ENCODE measurements at regions not wholly inside any gene's neighbourhood (a gene's known extent, or its start where the extent isn't known, plus 50 kb on each side); places are given as distances from the start of the nearest gene placed in this dataset.

DNA sequence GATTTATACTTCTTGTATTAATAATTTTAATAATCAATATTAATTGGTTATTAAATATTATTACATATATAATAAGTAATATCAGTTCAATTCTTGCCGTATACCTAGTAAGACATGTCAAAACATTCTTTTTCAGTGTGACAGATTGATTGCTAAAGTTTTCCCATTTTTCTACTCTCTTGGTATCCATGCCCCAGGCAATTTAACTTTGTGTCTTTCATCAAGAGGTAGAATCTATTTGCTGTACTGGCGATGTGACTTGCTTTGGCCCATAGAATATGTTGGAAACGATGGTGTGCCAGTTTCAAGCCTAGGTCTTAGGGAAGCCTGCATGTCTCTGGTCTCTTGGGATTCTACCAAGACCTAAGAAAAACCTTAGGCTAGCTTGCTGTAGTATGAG lies 436.1 kb upstream of the ADAMTS5 start:
- Histone ChIP-seq H3K9me3 (no peaks in the 10 kb centered on the region), H3K4me1 (peaks cover 0 to 19% (median 0%) of the 10 kb centered on the region in 3 donors)

DNA sequence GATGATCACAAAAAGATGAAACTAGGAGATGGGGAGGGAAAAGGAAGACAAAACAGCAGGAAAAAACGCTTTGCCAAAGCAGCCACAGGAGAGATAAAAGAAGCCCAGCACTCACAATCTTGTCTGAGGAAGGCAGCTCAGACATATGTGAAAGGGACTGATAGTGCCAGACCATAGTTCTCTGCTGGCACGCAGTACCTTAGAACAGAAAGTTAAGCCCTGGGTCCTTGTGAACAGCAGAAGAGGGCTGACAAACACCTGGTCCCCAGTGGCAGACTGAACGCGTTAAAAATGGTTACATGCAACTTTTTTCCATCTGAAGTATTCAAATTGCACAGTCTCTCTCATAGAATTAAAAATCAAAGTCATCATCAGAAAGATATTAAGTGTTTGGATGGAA lies 433.2 kb upstream of the ADAMTS5 start:
- no peaks in the 10 kb centered on the region for H3K36me3 ChIP-seq
- H3K4me3 ChIP-seq, result no peak overlapping the region
- ATAC-seq, result no peak
- TF ChIP-seq, protein P1, sequence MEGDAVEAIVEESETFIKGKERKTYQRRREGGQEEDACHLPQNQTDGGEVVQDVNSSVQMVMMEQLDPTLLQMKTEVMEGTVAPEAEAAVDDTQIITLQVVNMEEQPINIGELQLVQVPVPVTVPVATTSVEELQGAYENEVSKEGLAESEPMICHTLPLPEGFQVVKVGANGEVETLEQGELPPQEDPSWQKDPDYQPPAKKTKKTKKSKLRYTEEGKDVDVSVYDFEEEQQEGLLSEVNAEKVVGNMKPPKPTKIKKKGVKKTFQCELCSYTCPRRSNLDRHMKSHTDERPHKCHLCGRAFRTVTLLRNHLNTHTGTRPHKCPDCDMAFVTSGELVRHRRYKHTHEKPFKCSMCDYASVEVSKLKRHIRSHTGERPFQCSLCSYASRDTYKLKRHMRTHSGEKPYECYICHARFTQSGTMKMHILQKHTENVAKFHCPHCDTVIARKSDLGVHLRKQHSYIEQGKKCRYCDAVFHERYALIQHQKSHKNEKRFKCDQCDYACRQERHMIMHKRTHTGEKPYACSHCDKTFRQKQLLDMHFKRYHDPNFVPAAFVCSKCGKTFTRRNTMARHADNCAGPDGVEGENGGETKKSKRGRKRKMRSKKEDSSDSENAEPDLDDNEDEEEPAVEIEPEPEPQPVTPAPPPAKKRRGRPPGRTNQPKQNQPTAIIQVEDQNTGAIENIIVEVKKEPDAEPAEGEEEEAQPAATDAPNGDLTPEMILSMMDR (IDR thresholded peaks at IDR 0.05), result no peak
- TF ChIP-seq EP300 (IDR thresholded peaks at IDR 0.05) (no peak), POLR2AphosphoS5 (IDR thresholded peaks at IDR 0.05) (no peak), POLR2A (IDR thresholded peaks at IDR 0.05) (no peak)
- H3K27me3 ChIP-seq, result no peaks in the 10 kb centered on the region
- H3K9me3 ChIP-seq, result no peaks in the 10 kb centered on the region
- WGBS, 2 donors (ENCODE audit: low coverage in 1 of 2), result 67 to 68% methylated on average over 4 of the region's 4 CpGs
- no peaks in the 10 kb centered on the region for H3K4me1 ChIP-seq
- no peak overlapping the region for H3K27ac ChIP-seq

More for the DNA sequence above, 436.1 kb upstream of the ADAMTS5 start:
- H3K27ac ChIP-seq, result no peak overlapping the region
- 90 to 100% methylated on average over 3 of the region's 3 CpGs for WGBS, 2 donors (ENCODE audit: low coverage in 1 of 2)
- no peaks in the 10 kb centered on the region for H3K36me3 ChIP-seq
- TF ChIP-seq, protein P1 (IDR thresholded peaks at IDR 0.05), result no peak
- TF ChIP-seq POLR2A (IDR thresholded peaks at IDR 0.05), result no peak
- TF ChIP-seq POLR2AphosphoS5 (IDR thresholded peaks at IDR 0.05), result no peak
- no peaks in the 10 kb centered on the region for H3K27me3 ChIP-seq
- no peak overlapping the region for H3K4me3 ChIP-seq
- ATAC-seq, result no peak

DNA sequence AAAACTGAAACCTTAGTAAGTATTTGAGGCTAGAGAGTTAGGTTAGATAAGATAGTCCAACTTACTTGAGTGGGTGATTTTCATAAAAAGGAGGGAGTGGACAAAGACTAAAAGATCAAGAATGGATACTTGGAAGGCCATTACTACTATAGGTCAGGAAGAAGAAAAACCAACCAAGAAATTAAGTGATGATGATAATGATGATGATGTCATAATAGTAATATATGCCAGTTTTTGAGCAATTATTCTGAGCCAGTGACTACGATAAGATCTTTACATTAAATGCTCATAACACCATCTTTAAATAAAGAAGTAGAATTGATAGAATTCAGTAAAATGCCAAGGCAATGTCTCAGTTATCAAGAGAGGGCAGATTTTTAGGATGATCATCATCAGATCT lies 430.7 kb upstream of the ADAMTS5 start:
- no peak for ATAC-seq
- Histone ChIP-seq H3K9me3 (no peaks in the 10 kb centered on the region), H3K27me3 (no peaks in the 10 kb centered on the region), H3K36me3 (no peaks in the 10 kb centered on the region), H3K27ac (no peak overlapping the region), H3K4me1 (no peaks in the 10 kb centered on the region), H3K4me3 (no peak overlapping the region)
- WGBS, 2 donors (ENCODE audit: low coverage in 1 of 2), result 100% methylated on average over 1 of the region's 1 CpG
- TF ChIP-seq POLR2AphosphoS5 (IDR thresholded peaks at IDR 0.05) (no peak), EP300 (IDR thresholded peaks at IDR 0.05) (no peak), POLR2A (IDR thresholded peaks at IDR 0.05) (no peak)

DNA sequence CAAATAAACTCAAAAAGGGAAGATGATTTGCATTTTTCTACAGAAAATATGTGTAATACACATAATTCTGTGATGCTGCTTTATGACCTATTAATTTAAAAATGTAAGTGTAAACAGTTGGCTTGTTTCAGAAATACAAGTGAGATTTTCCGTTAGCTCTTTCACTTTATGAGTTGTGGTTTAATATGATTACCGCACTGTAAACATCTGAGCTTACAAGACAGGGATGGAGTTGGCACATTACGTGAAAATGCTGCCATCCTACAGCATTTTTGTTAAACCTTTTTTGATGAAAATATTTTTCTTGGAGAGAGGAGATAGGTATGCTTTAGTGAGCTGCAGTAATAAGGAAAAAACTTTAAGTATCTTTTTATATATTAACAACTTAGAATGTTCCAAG lies 426.8 kb upstream of the ADAMTS5 start:
- Histone ChIP-seq H3K27ac (no peak overlapping the region), H3K4me1 (no peaks in the 10 kb centered on the region), H3K9me3 (no peaks in the 10 kb centered on the region), H3K4me3 (no peak overlapping the region), H3K36me3 (no peaks in the 10 kb centered on the region), H3K27me3 (no peaks in the 10 kb centered on the region)
- ATAC-seq, result no peak
- WGBS, 2 donors (ENCODE audit: low coverage in 1 of 2), result 71 to 82% methylated on average over 3 of the region's 3 CpGs
- TF ChIP-seq POLR2A (IDR thresholded peaks at IDR 0.05), result no peak
- no peak for TF ChIP-seq POLR2AphosphoS5 (IDR thresholded peaks at IDR 0.05)
- TF ChIP-seq EP300 (IDR thresholded peaks at IDR 0.05), result no peak
- TF ChIP-seq, protein P1 (IDR thresholded peaks at IDR 0.05), result no peak

DNA sequence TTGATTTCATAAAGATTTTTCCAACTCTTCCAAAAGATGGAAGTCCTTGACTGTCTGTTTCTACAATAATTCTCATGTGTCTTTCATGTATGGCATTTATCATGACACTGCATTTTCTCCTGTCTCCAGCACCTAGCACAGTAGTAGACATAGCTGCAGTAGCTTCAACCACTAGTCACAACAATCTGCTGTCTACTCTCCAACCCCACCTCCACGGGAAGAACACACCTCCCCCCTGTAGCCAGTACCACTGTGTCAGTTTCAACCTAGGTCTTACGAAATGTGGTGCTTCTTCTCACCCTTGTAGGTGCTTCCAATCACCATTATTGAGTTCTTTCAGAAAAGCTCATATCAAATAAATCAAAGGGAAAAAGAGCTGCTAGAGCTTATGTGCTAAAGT lies 425.1 kb upstream of the ADAMTS5 start:
- H3K27me3 ChIP-seq, result no peaks in the 10 kb centered on the region
- TF ChIP-seq POLR2AphosphoS5 (IDR thresholded peaks at IDR 0.05) (no peak), POLR2A (IDR thresholded peaks at IDR 0.05) (no peak), EP300 (IDR thresholded peaks at IDR 0.05) (no peak)
- TF ChIP-seq, protein P1 (IDR thresholded peaks at IDR 0.05), result no peak
- H3K36me3 ChIP-seq, result no peaks in the 10 kb centered on the region
- no peak overlapping the region for H3K4me3 ChIP-seq
- H3K27ac ChIP-seq, result no peak overlapping the region
- 63 to 100% methylated on average over 1 of the region's 2 CpGs for WGBS, 2 donors (ENCODE audit: low coverage in 1 of 2)
- no peak for ATAC-seq
- no peaks in the 10 kb centered on the region for H3K4me1 ChIP-seq
- H3K9me3 ChIP-seq, result no peaks in the 10 kb centered on the region
